ENCODE measurements at regions not wholly inside any gene's neighbourhood (a gene's known extent, or its start where the extent isn't known, plus 50 kb on each side); places are given as distances from the start of the nearest gene placed in this dataset.

GRCh38 chr12:61018571-61018970, 1241.6 kb upstream of the USP15 start:
- Mint-ChIP-seq H3K27me3 (ENCODE audit: unreplicated experiment) (peaks cover 2% of the 10 kb centered on the region), H3K4me1 (ENCODE audit: unreplicated experiment) (peaks cover 14% of the 10 kb centered on the region), H3K36me3 (ENCODE audit: low read depth, unreplicated experiment) (no peaks in the 10 kb centered on the region), H3K9me3 (ENCODE audit: unreplicated experiment) (no peaks in the 10 kb centered on the region), H3K4me3 (ENCODE audit: unreplicated experiment) (no peak overlapping the region), H3K27ac (ENCODE audit: unreplicated experiment) (no peak overlapping the region)
- no peak for TF ChIP-seq CTCF (IDR thresholded peaks at IDR 0.05; ENCODE audit: unreplicated experiment)
- no peak for DNase-seq (ENCODE audit: low spot score)

- TF ChIP-seq CTCF (IDR thresholded peaks at IDR 0.05; ENCODE audit: unreplicated experiment): no peak
- no peak for DNase-seq (ENCODE audit: low spot score)
- Mint-ChIP-seq H3K4me1 (ENCODE audit: unreplicated experiment) (peaks cover 14% of the 10 kb centered on the region), H3K27ac (ENCODE audit: unreplicated experiment) (no peak overlapping the region), H3K36me3 (ENCODE audit: low read depth, unreplicated experiment) (no peaks in the 10 kb centered on the region), H3K27me3 (ENCODE audit: unreplicated experiment) (peaks cover 2% of the 10 kb centered on the region), H3K9me3 (ENCODE audit: unreplicated experiment) (peaks cover 6% of the 10 kb centered on the region), H3K4me3 (ENCODE audit: unreplicated experiment) (no peak overlapping the region)
Measured at GRCh38 chr12:61023231-61023630, 1237.0 kb upstream of the USP15 start.

GRCh38 chr12:61029516-61029915, 1230.7 kb upstream of the USP15 start:
- Mint-ChIP-seq H3K36me3 (ENCODE audit: low read depth, unreplicated experiment) (no peaks in the 10 kb centered on the region), H3K27ac (ENCODE audit: unreplicated experiment) (no peak overlapping the region), H3K27me3 (ENCODE audit: unreplicated experiment) (peaks cover 3% of the 10 kb centered on the region), H3K4me3 (ENCODE audit: unreplicated experiment) (no peak overlapping the region), H3K9me3 (ENCODE audit: unreplicated experiment) (peaks cover 4% of the 10 kb centered on the region), H3K4me1 (ENCODE audit: unreplicated experiment) (no peaks in the 10 kb centered on the region)
- TF ChIP-seq CTCF (IDR thresholded peaks at IDR 0.05; ENCODE audit: unreplicated experiment): no peak
- DNase-seq (ENCODE audit: low spot score): no peak

- no peak for TF ChIP-seq CTCF (IDR thresholded peaks at IDR 0.05; ENCODE audit: unreplicated experiment)
- Mint-ChIP-seq H3K4me3 (ENCODE audit: unreplicated experiment) (no peak overlapping the region), H3K4me1 (ENCODE audit: unreplicated experiment) (peaks cover 9% of the 10 kb centered on the region), H3K27ac (ENCODE audit: unreplicated experiment) (no peak overlapping the region), H3K27me3 (ENCODE audit: unreplicated experiment) (no peaks in the 10 kb centered on the region), H3K9me3 (ENCODE audit: unreplicated experiment) (no peaks in the 10 kb centered on the region), H3K36me3 (ENCODE audit: low read depth, unreplicated experiment) (no peaks in the 10 kb centered on the region)
- DNase-seq (ENCODE audit: low spot score): no peak
Measured at GRCh38 chr12:61037792-61038191, 1222.4 kb upstream of the USP15 start.

- Mint-ChIP-seq H3K27ac (ENCODE audit: unreplicated experiment) (no peak overlapping the region), H3K4me3 (ENCODE audit: unreplicated experiment) (no peak overlapping the region), H3K27me3 (ENCODE audit: unreplicated experiment) (no peaks in the 10 kb centered on the region), H3K36me3 (ENCODE audit: low read depth, unreplicated experiment) (no peaks in the 10 kb centered on the region), H3K9me3 (ENCODE audit: unreplicated experiment) (no peaks in the 10 kb centered on the region), H3K4me1 (ENCODE audit: unreplicated experiment) (peaks cover 5% of the 10 kb centered on the region)
- DNase-seq (ENCODE audit: low spot score): no peak
- no peak for TF ChIP-seq CTCF (IDR thresholded peaks at IDR 0.05; ENCODE audit: unreplicated experiment)
Measured at GRCh38 chr12:61043838-61044237, 1216.4 kb upstream of the USP15 start.

Data from endothelial cell (in vitro differentiated cells).